ENCODE measurements at regions not wholly inside any gene's neighbourhood (a gene's known extent, or its start where the extent isn't known, plus 50 kb on each side); places are given as distances from the start of the nearest gene placed in this dataset.

GRCh38 chr1:60762911-60763310, 319.4 kb upstream of the NFIA start:
- H3K36me3 Mint-ChIP-seq = no peaks in the 10 kb centered on the region
- H3K4me1 ChIP-seq (ENCODE audit: control insufficient read depth, insufficient read depth, low read length, poor library complexity, severe bottlenecking) = no peaks in the 10 kb centered on the region
- no peak overlapping the region for H3K27ac Mint-ChIP-seq
- no peak overlapping the region for H3K4me3 ChIP-seq (ENCODE audit: low read depth, low read length)
- H3K4me1 Mint-ChIP-seq = no peaks in the 10 kb centered on the region
- H3K27ac ChIP-seq (ENCODE audit: insufficient read depth, low read length, poor library complexity, severe bottlenecking) = no peak overlapping the region
- H3K4me3 Mint-ChIP-seq = no peak overlapping the region
- no peaks in the 10 kb centered on the region for H3K9me3 ChIP-seq (ENCODE audit: control insufficient read depth in 2 of 2, low read length in 2 of 2)
- peaks cover 0 to 3% (median 0%) of the 10 kb centered on the region in 7 donors for H3K9me3 Mint-ChIP-seq
- H3K36me3 ChIP-seq (ENCODE audit: control insufficient read depth, insufficient read depth, low read length) = no peaks in the 10 kb centered on the region
- DNase-seq (no peak), ATAC-seq (ENCODE audit: low read depth in 2 of 2) (no peak)
- H3K27me3 Mint-ChIP-seq = no peaks in the 10 kb centered on the region
- H3K27me3 ChIP-seq (ENCODE audit: control insufficient read depth, insufficient read depth, low read length) = no peaks in the 10 kb centered on the region

GRCh38 chr1:60762176-60762575, 320.2 kb upstream of the NFIA start:
- Histone ChIP-seq H3K36me3 (ENCODE audit: control insufficient read depth, insufficient read depth, low read length) (no peaks in the 10 kb centered on the region), H3K4me3 (ENCODE audit: low read depth, low read length) (no peak overlapping the region), H3K27ac (ENCODE audit: insufficient read depth, low read length, poor library complexity, severe bottlenecking) (no peak overlapping the region), H3K27me3 (ENCODE audit: control insufficient read depth, insufficient read depth, low read length) (no peaks in the 10 kb centered on the region), H3K4me1 (ENCODE audit: control insufficient read depth, insufficient read depth, low read length, poor library complexity, severe bottlenecking) (no peaks in the 10 kb centered on the region), H3K9me3 (ENCODE audit: control insufficient read depth in 2 of 2, low read length in 2 of 2) (no peaks in the 10 kb centered on the region)
- Mint-ChIP-seq H3K36me3 (no peaks in the 10 kb centered on the region), H3K4me3 (no peak overlapping the region), H3K4me1 (no peaks in the 10 kb centered on the region), H3K27ac (no peak overlapping the region), H3K27me3 (no peaks in the 10 kb centered on the region), H3K9me3 (peaks cover 0 to 3% (median 0%) of the 10 kb centered on the region in 7 donors)
- ATAC-seq (ENCODE audit: low read depth in 2 of 2) (no peak), DNase-seq (no peak)

GRCh38 chr1:60759291-60759690, 323.1 kb upstream of the NFIA start:
- no peaks in the 10 kb centered on the region for H3K27me3 ChIP-seq (ENCODE audit: control insufficient read depth, insufficient read depth, low read length)
- no peak overlapping the region for H3K4me3 ChIP-seq (ENCODE audit: low read depth, low read length)
- no peaks in the 10 kb centered on the region for H3K4me1 ChIP-seq (ENCODE audit: control insufficient read depth, insufficient read depth, low read length, poor library complexity, severe bottlenecking)
- no peaks in the 10 kb centered on the region for H3K27me3 Mint-ChIP-seq
- no peak overlapping the region for H3K27ac ChIP-seq (ENCODE audit: insufficient read depth, low read length, poor library complexity, severe bottlenecking)
- H3K36me3 Mint-ChIP-seq = no peaks in the 10 kb centered on the region
- no peaks in the 10 kb centered on the region for H3K4me1 Mint-ChIP-seq
- H3K9me3 ChIP-seq (ENCODE audit: control insufficient read depth in 2 of 2, low read length in 2 of 2) = no peaks in the 10 kb centered on the region
- peaks cover 0 to 3% (median 0%) of the 10 kb centered on the region in 7 donors for H3K9me3 Mint-ChIP-seq
- H3K27ac Mint-ChIP-seq = no peak overlapping the region
- no peak for ATAC-seq (ENCODE audit: low read depth in 2 of 2)
- DNase-seq = no peak
- no peak overlapping the region for H3K4me3 Mint-ChIP-seq
- no peaks in the 10 kb centered on the region for H3K36me3 ChIP-seq (ENCODE audit: control insufficient read depth, insufficient read depth, low read length)

- H3K4me1 Mint-ChIP-seq = no peaks in the 10 kb centered on the region
- H3K27me3 Mint-ChIP-seq = no peaks in the 10 kb centered on the region
- ATAC-seq (ENCODE audit: low read depth in 2 of 2) (no peak), DNase-seq (no peak)
- Histone ChIP-seq H3K27me3 (ENCODE audit: control insufficient read depth, insufficient read depth, low read length) (no peaks in the 10 kb centered on the region), H3K4me1 (ENCODE audit: control insufficient read depth, insufficient read depth, low read length, poor library complexity, severe bottlenecking) (no peaks in the 10 kb centered on the region), H3K4me3 (ENCODE audit: low read depth, low read length) (no peak overlapping the region), H3K27ac (ENCODE audit: insufficient read depth, low read length, poor library complexity, severe bottlenecking) (no peak overlapping the region), H3K9me3 (ENCODE audit: control insufficient read depth in 2 of 2, low read length in 2 of 2) (no peaks in the 10 kb centered on the region), H3K36me3 (ENCODE audit: control insufficient read depth, insufficient read depth, low read length) (no peaks in the 10 kb centered on the region)
- no peak overlapping the region for H3K27ac Mint-ChIP-seq
- H3K36me3 Mint-ChIP-seq = no peaks in the 10 kb centered on the region
- peaks cover 0 to 3% (median 0%) of the 10 kb centered on the region in 7 donors for H3K9me3 Mint-ChIP-seq
- no peak overlapping the region for H3K4me3 Mint-ChIP-seq
Observed at GRCh38 chr1:60757485-60757884, 324.9 kb upstream of the NFIA start.

GRCh38 chr1:60753036-60753900, 329.1 kb upstream of the NFIA start:
- Histone ChIP-seq H3K4me1 (ENCODE audit: control insufficient read depth, insufficient read depth, low read length, poor library complexity, severe bottlenecking) (no peaks in the 10 kb centered on the region), H3K4me3 (ENCODE audit: low read depth, low read length) (no peak overlapping the region), H3K9me3 (ENCODE audit: control insufficient read depth in 2 of 2, low read length in 2 of 2) (no peaks in the 10 kb centered on the region), H3K36me3 (ENCODE audit: control insufficient read depth, insufficient read depth, low read length) (no peaks in the 10 kb centered on the region), H3K27ac (ENCODE audit: insufficient read depth, low read length, poor library complexity, severe bottlenecking) (no peak overlapping the region), H3K27me3 (ENCODE audit: control insufficient read depth, insufficient read depth, low read length) (no peaks in the 10 kb centered on the region)
- no peak overlapping the region for H3K4me3 Mint-ChIP-seq
- H3K9me3 Mint-ChIP-seq = peaks cover 0 to 2% (median 0%) of the 10 kb centered on the region in 7 donors
- DNase-seq = no peak
- H3K36me3 Mint-ChIP-seq = no peaks in the 10 kb centered on the region
- H3K27me3 Mint-ChIP-seq = no peaks in the 10 kb centered on the region
- H3K27ac Mint-ChIP-seq = no peak overlapping the region
- no peaks in the 10 kb centered on the region for H3K4me1 Mint-ChIP-seq
- ATAC-seq (ENCODE audit: low read depth in 2 of 2) = no peak

GRCh38 chr1:60751306-60751705, 331.1 kb upstream of the NFIA start:
- Histone ChIP-seq H3K4me1 (ENCODE audit: control insufficient read depth, insufficient read depth, low read length, poor library complexity, severe bottlenecking) (no peaks in the 10 kb centered on the region), H3K36me3 (ENCODE audit: control insufficient read depth, insufficient read depth, low read length) (no peaks in the 10 kb centered on the region), H3K27me3 (ENCODE audit: control insufficient read depth, insufficient read depth, low read length) (no peaks in the 10 kb centered on the region), H3K9me3 (ENCODE audit: control insufficient read depth in 2 of 2, low read length in 2 of 2) (no peaks in the 10 kb centered on the region), H3K27ac (ENCODE audit: insufficient read depth, low read length, poor library complexity, severe bottlenecking) (no peak overlapping the region), H3K4me3 (ENCODE audit: low read depth, low read length) (no peak overlapping the region)
- no peak overlapping the region for H3K4me3 Mint-ChIP-seq
- H3K36me3 Mint-ChIP-seq = no peaks in the 10 kb centered on the region
- ATAC-seq (ENCODE audit: low read depth in 2 of 2) (no peak), DNase-seq (no peak)
- H3K27me3 Mint-ChIP-seq = no peaks in the 10 kb centered on the region
- H3K4me1 Mint-ChIP-seq = no peaks in the 10 kb centered on the region
- H3K9me3 Mint-ChIP-seq = peaks cover 0 to 2% (median 0%) of the 10 kb centered on the region in 7 donors
- H3K27ac Mint-ChIP-seq = peak overlapping the region in 1 of 3 donors; percentile 22

GRCh38 chr1:60747353-60747752, 335.0 kb upstream of the NFIA start:
- Mint-ChIP-seq H3K27me3 (no peaks in the 10 kb centered on the region), H3K36me3 (no peaks in the 10 kb centered on the region), H3K4me3 (no peak overlapping the region), H3K27ac (no peak overlapping the region), H3K4me1 (no peaks in the 10 kb centered on the region), H3K9me3 (peaks cover 0 to 2% (median 0%) of the 10 kb centered on the region in 7 donors)
- H3K4me3 ChIP-seq (ENCODE audit: low read depth, low read length) = no peak overlapping the region
- ATAC-seq (ENCODE audit: low read depth in 2 of 2) = no peak
- no peaks in the 10 kb centered on the region for H3K9me3 ChIP-seq (ENCODE audit: control insufficient read depth in 2 of 2, low read length in 2 of 2)
- no peaks in the 10 kb centered on the region for H3K4me1 ChIP-seq (ENCODE audit: control insufficient read depth, insufficient read depth, low read length, poor library complexity, severe bottlenecking)
- no peaks in the 10 kb centered on the region for H3K27me3 ChIP-seq (ENCODE audit: control insufficient read depth, insufficient read depth, low read length)
- H3K27ac ChIP-seq (ENCODE audit: insufficient read depth, low read length, poor library complexity, severe bottlenecking) = no peak overlapping the region
- DNase-seq = no peak
- H3K36me3 ChIP-seq (ENCODE audit: control insufficient read depth, insufficient read depth, low read length) = no peaks in the 10 kb centered on the region

- Mint-ChIP-seq H3K27ac (no peak overlapping the region), H3K27me3 (no peaks in the 10 kb centered on the region), H3K9me3 (peaks cover 0 to 3% (median 0%) of the 10 kb centered on the region in 7 donors), H3K4me3 (no peak overlapping the region), H3K36me3 (no peaks in the 10 kb centered on the region), H3K4me1 (no peaks in the 10 kb centered on the region)
- ATAC-seq (ENCODE audit: low read depth in 2 of 2) = no peak
- no peaks in the 10 kb centered on the region for H3K9me3 ChIP-seq (ENCODE audit: control insufficient read depth in 2 of 2, low read length in 2 of 2)
- H3K4me1 ChIP-seq (ENCODE audit: control insufficient read depth, insufficient read depth, low read length, poor library complexity, severe bottlenecking) = no peaks in the 10 kb centered on the region
- H3K27me3 ChIP-seq (ENCODE audit: control insufficient read depth, insufficient read depth, low read length) = no peaks in the 10 kb centered on the region
- no peaks in the 10 kb centered on the region for H3K36me3 ChIP-seq (ENCODE audit: control insufficient read depth, insufficient read depth, low read length)
- no peak overlapping the region for H3K4me3 ChIP-seq (ENCODE audit: low read depth, low read length)
- DNase-seq = no peak
- H3K27ac ChIP-seq (ENCODE audit: insufficient read depth, low read length, poor library complexity, severe bottlenecking) = no peak overlapping the region
Observed at GRCh38 chr1:60746278-60746791, 336.0 kb upstream of the NFIA start.
